SK-N-SH treated with all-trans-retinoic acid at 6 μM for 48 hours (cell line): ENCODE measurements at regions not wholly inside any gene's neighbourhood (a gene's known extent, or its start where the extent isn't known, plus 50 kb on each side); places are given as distances from the start of the nearest gene placed in this dataset.

ENCODE experiments used
- ATAC-seq: fragments of 200-7000 bp; cut with Tn5 transposase; 3 replicates; pipeline ENCODE4 v1.9.1; 2020; ENCODE audit warnings: mild to moderate bottlenecking, moderate library complexity
- BACH2 ChIP-seq: fragments of 250-450 bp; sonication (Bioruptor Pico); IDR thresholded peaks from 2 replicates; pipeline ENCODE4 v1.9.0; 2021; ENCODE audit warnings: mild to moderate bottlenecking, borderline replicate concordance
- ESRRG ChIP-seq: fragments of 250-450 bp; sonication (Bioruptor Pico); IDR thresholded peaks from 2 replicates; pipeline ENCODE4 v1.6.1; 2021; ENCODE audit warnings: mild to moderate bottlenecking
- GLIS3 ChIP-seq: fragments of 250-450 bp; sonication (Bioruptor Pico); IDR thresholded peaks from 2 replicates; pipeline ENCODE4 v1.5.0; 2020; ENCODE audit warnings: mild to moderate bottlenecking, moderate library complexity
- ISL1 ChIP-seq: fragments of 250-450 bp; sonication (Bioruptor Pico); IDR thresholded peaks from 2 replicates; pipeline ENCODE4 v2.1.2; 2022; ENCODE audit warnings: mild to moderate bottlenecking, moderate library complexity
- OSR1 ChIP-seq: fragments of 250-450 bp; sonication (Bioruptor Pico); IDR thresholded peaks from 2 replicates; pipeline ENCODE4 v1.8.0; 2022; ENCODE audit warnings: moderate library complexity, mild to moderate bottlenecking, inconsistent platforms
- PPARA ChIP-seq: fragments of 250-450 bp; sonication (Bioruptor Pico); IDR thresholded peaks from 2 replicates; pipeline ENCODE4 v1.5.0; 2020; ENCODE audit warnings: mild to moderate bottlenecking, borderline replicate concordance
- RARB ChIP-seq: fragments of 250-450 bp; sonication (Bioruptor Pico); IDR thresholded peaks from 2 replicates; pipeline ENCODE4 v1.8.0; 2021; ENCODE audit warnings: mild to moderate bottlenecking, moderate library complexity
- SNAI2 ChIP-seq: fragments of 250-450 bp; sonication (Bioruptor Pico); IDR thresholded peaks from 2 replicates; pipeline ENCODE4 v1.5.0; 2020; ENCODE audit warnings: mild to moderate bottlenecking, moderate library complexity
- TCF4 ChIP-seq: fragments of 250-450 bp; sonication (Bioruptor Pico); IDR thresholded peaks from 2 replicates; pipeline ENCODE4 v1.8.0; 2021; ENCODE audit warnings: mild to moderate bottlenecking, moderate library complexity, borderline replicate concordance
- TOX ChIP-seq: fragments of 250-450 bp; sonication (Bioruptor Pico); IDR thresholded peaks from 2 replicates; pipeline ENCODE4 v1.8.0; 2021; ENCODE audit warnings: mild to moderate bottlenecking, moderate library complexity, borderline replicate concordance
- ZC3H10 ChIP-seq: fragments of 250-450 bp; sonication (Bioruptor Pico); IDR thresholded peaks from 2 replicates; pipeline ENCODE4 v1.5.1; 2021; ENCODE audit warnings: mild to moderate bottlenecking, moderate library complexity
- ZFP3 ChIP-seq: fragments of 250-450 bp; sonication (Bioruptor Pico); IDR thresholded peaks from 2 replicates; pipeline ENCODE4 v1.5.0; 2020; ENCODE audit warnings: mild to moderate bottlenecking, moderate library complexity
- ZFP30 ChIP-seq: fragments of 450-650 bp; formaldehyde crosslinking; IDR thresholded peaks from 2 replicates; pipeline ENCODE4 v1.5.0; 2022; ENCODE audit warnings: mild to moderate bottlenecking, moderate library complexity
- ZNF565 ChIP-seq: fragments of 450-650 bp; formaldehyde crosslinking; conservative IDR thresholded peaks from 2 replicates; pipeline ENCODE4 v1.5.0; 2020; ENCODE audit warnings: low read depth, mild to moderate bottlenecking, moderate library complexity
- ZNF70 ChIP-seq: fragments of 450-650 bp; formaldehyde crosslinking; IDR thresholded peaks from 2 replicates; pipeline ENCODE4 v1.5.0; 2020; ENCODE audit warnings: mild to moderate bottlenecking, moderate library complexity
- ZNF8 ChIP-seq: fragments of 450-650 bp; formaldehyde crosslinking; IDR thresholded peaks from 2 replicates; pipeline ENCODE4 v1.5.0; 2020; ENCODE audit warnings: mild to moderate bottlenecking, moderate library complexity
- TF ChIP-seq, protein P1 (sequence below): fragments of 250-450 bp; sonication (Bioruptor Pico); IDR thresholded peaks from 2 replicates; pipeline ENCODE4 v1.8.0; 2021; ENCODE audit warnings: low read depth, mild to moderate bottlenecking, moderate library complexity, borderline replicate concordance
- TF ChIP-seq, protein P2 (sequence below): fragments of 250-450 bp; sonication (Bioruptor Pico); IDR thresholded peaks from 2 replicates; pipeline ENCODE4 v1.8.0; 2020; ENCODE audit warnings: mild to moderate bottlenecking, moderate library complexity, borderline replicate concordance
- TF ChIP-seq, protein P3 (sequence below): fragments of 250-450 bp; sonication (Bioruptor Pico); IDR thresholded peaks from 2 replicates; pipeline ENCODE4 v1.5.0; 2020; ENCODE audit warnings: mild to moderate bottlenecking, moderate library complexity
- TF ChIP-seq, protein P4 (sequence below): fragments of 250-450 bp; sonication (Bioruptor Pico); IDR thresholded peaks from 2 replicates; pipeline ENCODE4 v1.5.1; 2021; ENCODE audit warnings: mild to moderate bottlenecking, moderate library complexity
- TF ChIP-seq, protein P5 (sequence below): fragments of 250-450 bp; sonication (Bioruptor Pico); IDR thresholded peaks from 2 replicates; pipeline ENCODE4 v1.5.1; 2020; ENCODE audit warnings: low read depth, mild to moderate bottlenecking, moderate library complexity

DNA sequence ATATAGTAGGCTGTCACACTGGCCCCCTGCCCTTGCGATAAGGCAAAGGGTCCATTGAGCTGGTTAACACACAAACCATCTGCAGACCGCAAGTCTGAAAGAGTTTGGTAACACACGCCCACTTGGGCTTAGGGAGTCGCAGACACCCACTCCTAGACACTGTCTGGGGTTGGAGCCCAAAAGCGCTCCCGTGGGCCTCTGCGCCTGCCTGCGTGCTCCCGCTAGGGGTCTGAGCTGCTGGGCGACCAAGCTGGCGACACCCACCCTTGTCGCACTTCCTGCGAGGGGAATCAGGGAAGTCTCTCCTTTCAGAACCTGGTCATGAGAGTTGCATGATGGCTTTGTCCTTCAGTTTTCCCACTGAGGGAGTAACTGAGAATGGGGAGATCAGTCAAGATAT is 653.0 kb downstream of the HTR1B start:
- TF ChIP-seq ESRRG (CRISPR knock-in tag) = no peak
- TF ChIP-seq PPARA (CRISPR knock-in tag) = no peak
- TF ChIP-seq, protein P1, sequence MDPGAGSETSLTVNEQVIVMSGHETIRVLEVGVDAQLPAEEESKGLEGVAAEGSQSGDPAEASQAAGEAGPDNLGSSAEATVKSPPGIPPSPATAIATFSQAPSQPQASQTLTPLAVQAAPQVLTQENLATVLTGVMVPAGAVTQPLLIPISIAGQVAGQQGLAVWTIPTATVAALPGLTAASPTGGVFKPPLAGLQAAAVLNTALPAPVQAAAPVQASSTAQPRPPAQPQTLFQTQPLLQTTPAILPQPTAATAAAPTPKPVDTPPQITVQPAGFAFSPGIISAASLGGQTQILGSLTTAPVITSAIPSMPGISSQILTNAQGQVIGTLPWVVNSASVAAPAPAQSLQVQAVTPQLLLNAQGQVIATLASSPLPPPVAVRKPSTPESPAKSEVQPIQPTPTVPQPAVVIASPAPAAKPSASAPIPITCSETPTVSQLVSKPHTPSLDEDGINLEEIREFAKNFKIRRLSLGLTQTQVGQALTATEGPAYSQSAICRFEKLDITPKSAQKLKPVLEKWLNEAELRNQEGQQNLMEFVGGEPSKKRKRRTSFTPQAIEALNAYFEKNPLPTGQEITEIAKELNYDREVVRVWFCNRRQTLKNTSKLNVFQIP (CRISPR knock-in tag) = no peak
- no peak for TF ChIP-seq TOX (CRISPR knock-in tag)
- TF ChIP-seq SNAI2 (CRISPR knock-in tag) = no peak
- no peak for TF ChIP-seq TCF4 (CRISPR knock-in tag)
- no peak for TF ChIP-seq ZNF8 (CRISPR knock-in tag)
- TF ChIP-seq ZNF565 = no peak
- no peak for TF ChIP-seq ZNF70
- TF ChIP-seq, protein P2, sequence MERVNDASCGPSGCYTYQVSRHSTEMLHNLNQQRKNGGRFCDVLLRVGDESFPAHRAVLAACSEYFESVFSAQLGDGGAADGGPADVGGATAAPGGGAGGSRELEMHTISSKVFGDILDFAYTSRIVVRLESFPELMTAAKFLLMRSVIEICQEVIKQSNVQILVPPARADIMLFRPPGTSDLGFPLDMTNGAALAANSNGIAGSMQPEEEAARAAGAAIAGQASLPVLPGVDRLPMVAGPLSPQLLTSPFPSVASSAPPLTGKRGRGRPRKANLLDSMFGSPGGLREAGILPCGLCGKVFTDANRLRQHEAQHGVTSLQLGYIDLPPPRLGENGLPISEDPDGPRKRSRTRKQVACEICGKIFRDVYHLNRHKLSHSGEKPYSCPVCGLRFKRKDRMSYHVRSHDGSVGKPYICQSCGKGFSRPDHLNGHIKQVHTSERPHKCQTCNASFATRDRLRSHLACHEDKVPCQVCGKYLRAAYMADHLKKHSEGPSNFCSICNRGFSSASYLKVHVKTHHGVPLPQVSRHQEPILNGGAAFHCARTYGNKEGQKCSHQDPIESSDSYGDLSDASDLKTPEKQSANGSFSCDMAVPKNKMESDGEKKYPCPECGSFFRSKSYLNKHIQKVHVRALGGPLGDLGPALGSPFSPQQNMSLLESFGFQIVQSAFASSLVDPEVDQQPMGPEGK (CRISPR knock-in tag) = no peak
- TF ChIP-seq, protein P3, sequence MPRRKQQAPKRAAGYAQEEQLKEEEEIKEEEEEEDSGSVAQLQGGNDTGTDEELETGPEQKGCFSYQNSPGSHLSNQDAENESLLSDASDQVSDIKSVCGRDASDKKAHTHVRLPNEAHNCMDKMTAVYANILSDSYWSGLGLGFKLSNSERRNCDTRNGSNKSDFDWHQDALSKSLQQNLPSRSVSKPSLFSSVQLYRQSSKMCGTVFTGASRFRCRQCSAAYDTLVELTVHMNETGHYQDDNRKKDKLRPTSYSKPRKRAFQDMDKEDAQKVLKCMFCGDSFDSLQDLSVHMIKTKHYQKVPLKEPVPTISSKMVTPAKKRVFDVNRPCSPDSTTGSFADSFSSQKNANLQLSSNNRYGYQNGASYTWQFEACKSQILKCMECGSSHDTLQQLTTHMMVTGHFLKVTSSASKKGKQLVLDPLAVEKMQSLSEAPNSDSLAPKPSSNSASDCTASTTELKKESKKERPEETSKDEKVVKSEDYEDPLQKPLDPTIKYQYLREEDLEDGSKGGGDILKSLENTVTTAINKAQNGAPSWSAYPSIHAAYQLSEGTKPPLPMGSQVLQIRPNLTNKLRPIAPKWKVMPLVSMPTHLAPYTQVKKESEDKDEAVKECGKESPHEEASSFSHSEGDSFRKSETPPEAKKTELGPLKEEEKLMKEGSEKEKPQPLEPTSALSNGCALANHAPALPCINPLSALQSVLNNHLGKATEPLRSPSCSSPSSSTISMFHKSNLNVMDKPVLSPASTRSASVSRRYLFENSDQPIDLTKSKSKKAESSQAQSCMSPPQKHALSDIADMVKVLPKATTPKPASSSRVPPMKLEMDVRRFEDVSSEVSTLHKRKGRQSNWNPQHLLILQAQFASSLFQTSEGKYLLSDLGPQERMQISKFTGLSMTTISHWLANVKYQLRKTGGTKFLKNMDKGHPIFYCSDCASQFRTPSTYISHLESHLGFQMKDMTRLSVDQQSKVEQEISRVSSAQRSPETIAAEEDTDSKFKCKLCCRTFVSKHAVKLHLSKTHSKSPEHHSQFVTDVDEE (CRISPR knock-in tag) = no peak
- no peak for ATAC-seq

DNA sequence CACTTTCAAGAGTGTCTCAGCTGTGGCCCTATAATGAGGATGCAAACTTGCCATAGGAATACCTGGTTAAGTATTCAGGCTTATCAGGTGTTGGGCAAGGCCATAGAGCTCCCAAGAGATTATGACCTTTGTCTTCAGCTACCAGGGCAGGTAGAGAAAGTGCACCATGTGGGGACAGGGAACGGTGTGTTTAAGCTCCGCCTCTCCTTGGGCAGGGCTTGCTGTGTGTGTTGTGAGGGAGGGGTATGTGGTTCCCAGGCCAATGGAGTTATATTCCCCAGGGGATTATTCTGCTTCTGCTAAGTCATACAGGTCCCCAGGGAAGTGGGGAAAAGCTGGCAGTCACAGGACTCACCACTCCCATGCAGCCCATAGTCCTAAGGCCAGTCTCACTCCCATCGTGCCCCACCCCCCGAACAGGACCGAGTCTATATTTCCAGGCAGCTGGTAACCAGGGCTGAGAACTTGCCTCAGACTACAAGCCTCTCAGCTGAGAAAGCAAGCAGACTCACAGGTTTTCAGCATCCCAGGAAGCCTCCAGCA is 660.2 kb downstream of the HTR1B start:
- no peak for ATAC-seq
- no peak for TF ChIP-seq ZFP3 (CRISPR knock-in tag)
- TF ChIP-seq OSR1 (CRISPR knock-in tag) = no peak
- TF ChIP-seq RARB (CRISPR knock-in tag) = no peak
- TF ChIP-seq ESRRG (CRISPR knock-in tag) = no peak
- no peak for TF ChIP-seq ZNF70
- no peak for TF ChIP-seq BACH2 (CRISPR knock-in tag)
- no peak for TF ChIP-seq PPARA (CRISPR knock-in tag)
- no peak for TF ChIP-seq ZNF8 (CRISPR knock-in tag)
- no peak for TF ChIP-seq TCF4 (CRISPR knock-in tag)
- no peak for TF ChIP-seq ZFP30 (CRISPR knock-in tag)
- TF ChIP-seq ZC3H10 (CRISPR knock-in tag) = no peak
- TF ChIP-seq, protein P2 (CRISPR knock-in tag) = no peak
- TF ChIP-seq, protein P4, sequence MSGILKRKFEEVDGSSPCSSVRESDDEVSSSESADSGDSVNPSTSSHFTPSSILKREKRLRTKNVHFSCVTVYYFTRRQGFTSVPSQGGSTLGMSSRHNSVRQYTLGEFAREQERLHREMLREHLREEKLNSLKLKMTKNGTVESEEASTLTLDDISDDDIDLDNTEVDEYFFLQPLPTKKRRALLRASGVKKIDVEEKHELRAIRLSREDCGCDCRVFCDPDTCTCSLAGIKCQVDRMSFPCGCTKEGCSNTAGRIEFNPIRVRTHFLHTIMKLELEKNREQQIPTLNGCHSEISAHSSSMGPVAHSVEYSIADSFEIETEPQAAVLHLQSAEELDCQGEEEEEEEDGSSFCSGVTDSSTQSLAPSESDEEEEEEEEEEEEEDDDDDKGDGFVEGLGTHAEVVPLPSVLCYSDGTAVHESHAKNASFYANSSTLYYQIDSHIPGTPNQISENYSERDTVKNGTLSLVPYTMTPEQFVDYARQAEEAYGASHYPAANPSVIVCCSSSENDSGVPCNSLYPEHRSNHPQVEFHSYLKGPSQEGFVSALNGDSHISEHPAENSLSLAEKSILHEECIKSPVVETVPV (CRISPR knock-in tag) = no peak
- TF ChIP-seq TOX (CRISPR knock-in tag) = no peak
- TF ChIP-seq, protein P5, sequence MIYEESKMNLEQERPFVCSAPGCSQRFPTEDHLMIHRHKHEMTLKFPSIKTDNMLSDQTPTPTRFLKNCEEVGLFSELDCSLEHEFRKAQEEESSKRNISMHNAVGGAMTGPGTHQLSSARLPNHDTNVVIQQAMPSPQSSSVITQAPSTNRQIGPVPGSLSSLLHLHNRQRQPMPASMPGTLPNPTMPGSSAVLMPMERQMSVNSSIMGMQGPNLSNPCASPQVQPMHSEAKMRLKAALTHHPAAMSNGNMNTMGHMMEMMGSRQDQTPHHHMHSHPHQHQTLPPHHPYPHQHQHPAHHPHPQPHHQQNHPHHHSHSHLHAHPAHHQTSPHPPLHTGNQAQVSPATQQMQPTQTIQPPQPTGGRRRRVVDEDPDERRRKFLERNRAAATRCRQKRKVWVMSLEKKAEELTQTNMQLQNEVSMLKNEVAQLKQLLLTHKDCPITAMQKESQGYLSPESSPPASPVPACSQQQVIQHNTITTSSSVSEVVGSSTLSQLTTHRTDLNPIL = no peak
- TF ChIP-seq GLIS3 (CRISPR knock-in tag) = no peak
- TF ChIP-seq ISL1 = no peak
